Tibial artery (tissue), 4 donors: ENCODE measurements at regions not wholly inside any gene's neighbourhood (a gene's known extent, or its start where the extent isn't known, plus 50 kb on each side); places are given as distances from the start of the nearest gene placed in this dataset.
A peak's percentile ranks its signal among the peaks of the same experiment; 100 is the strongest.
"Not testable (repeated sequence)": the region's sequence is repeated elsewhere in the genome, so short reads cannot be mapped to it uniquely, and the experiment has no call there.

Experiments used
- DNase-seq, 2 donors: peaks; one replicate each; pipeline ENCODE4 v3.0.0-alpha.2; 2019
- H3K27ac ChIP-seq, 2 donors: fragments of 200-600 bp; sonication (generic) in 1 of 2; 1 replicate in 1 of 2; 2 replicates in 1 of 2; pipeline ENCODE4 v1.5.1; 2018 to 2019; ENCODE audit warnings: mild to moderate bottlenecking in 1 of 2
- H3K27me3 ChIP-seq, 2 donors: fragments of 200-600 bp; sonication (generic) in 1 of 2; one replicate each; pipeline versions ENCODE4 v1.5.1 to v1.6.0; 2016 to 2019
- H3K36me3 ChIP-seq, 3 donors: fragments of 200-600 bp; sonication (generic) in 2 of 3; one replicate each; pipeline ENCODE4 v1.5.1; 2016 to 2019; ENCODE audit warnings: mild to moderate bottlenecking in 2 of 3
- H3K4me1 ChIP-seq, 4 donors: fragments of 200-600 bp; sonication (generic) in 2 of 4; 1 replicate in 3 of 4; 2 replicates in 1 of 4; pipeline ENCODE4 v1.5.1; 2016 to 2019
- H3K4me3 ChIP-seq, 2 donors: fragments of 200-600 bp; sonication (generic) in 1 of 2; 1 replicate in 1 of 2; 2 replicates in 1 of 2; pipeline ENCODE4 v1.5.1; 2018 to 2019; ENCODE audit warnings: mild to moderate bottlenecking in 2 of 2
- H3K9me3 ChIP-seq, 3 donors: fragments of 200-600 bp; sonication (generic) in 1 of 3; one replicate each; pipeline ENCODE4 v1.5.1; 2016 to 2019
- CTCF ChIP-seq, 2 experiments: fragments of 200-600 bp in 1 of 2; fragments of 450-650 bp in 1 of 2; IDR thresholded peaks; one replicate each; pipeline ENCODE4 v1.5.1; 2017 to 2019; ENCODE audit warnings: antibody characterized with exemption in 2 of 2, mild to moderate bottlenecking in 1 of 2, moderate library complexity in 1 of 2
- intact Hi-C: fragments of 100-400 bp; cut with DNase I; formaldehyde crosslinking; loops from one replicate; pipeline ENCODE4 v1.15.0; 2023; ENCODE audit warnings: low total_unique reads

DNA sequence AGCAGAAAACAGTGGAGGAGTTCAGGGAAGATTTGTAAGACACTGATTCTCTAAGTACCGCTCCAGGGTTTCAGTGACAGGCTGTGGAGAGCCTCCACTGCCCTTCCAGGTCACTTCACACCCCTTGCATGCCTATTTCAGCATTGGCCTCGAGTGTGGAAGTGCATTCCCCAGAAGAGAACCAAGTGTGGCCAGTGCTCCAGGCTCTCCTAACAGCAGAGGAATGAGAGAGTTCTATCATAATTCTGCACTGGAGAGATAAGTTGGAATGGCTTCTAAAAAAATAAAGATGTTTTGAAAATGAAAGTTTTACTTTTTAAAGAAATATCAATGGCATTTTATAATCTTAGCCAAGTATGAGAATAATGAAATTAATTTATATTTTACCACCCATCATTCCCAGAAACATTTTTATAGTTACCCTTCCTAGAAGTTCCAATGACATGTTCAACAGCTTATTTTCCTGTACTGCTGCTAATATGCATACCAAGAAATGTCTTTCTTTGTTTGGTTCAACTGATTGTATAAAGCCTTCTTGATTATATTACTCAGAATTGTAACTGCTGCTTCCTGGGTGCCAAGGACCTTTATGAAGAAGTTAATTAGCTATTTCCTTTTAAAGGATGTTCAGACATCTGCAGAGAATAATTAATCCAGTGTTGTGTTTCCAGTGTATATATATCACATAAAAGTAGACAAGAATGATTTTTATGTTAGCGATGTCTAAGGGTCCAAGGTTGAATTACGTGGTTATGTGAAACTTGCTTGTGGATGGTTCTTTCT, 61.0 kb upstream of the SERPINE2 start:
- no peak for TF ChIP-seq CTCF (IDR thresholded peaks at IDR 0.05)
- no peaks in the 10 kb centered on the region for H3K4me1 ChIP-seq
- H3K27ac ChIP-seq, result no peak overlapping the region
- DNase-seq, result no peak
- intact Hi-C loops, result no loop called here
- H3K36me3 ChIP-seq, result no peaks in the 10 kb centered on the region
- H3K9me3 ChIP-seq, result no peaks in the 10 kb centered on the region
- H3K27me3 ChIP-seq, result peaks cover 0 to 5% of the 10 kb centered on the region in 2 donors
- no peak overlapping the region for H3K4me3 ChIP-seq

GRCh38 chr2:224098481-224099230, 59.6 kb upstream of the SERPINE2 start:
- no peaks in the 10 kb centered on the region for H3K9me3 ChIP-seq
- H3K4me3 ChIP-seq, result peak overlapping the region in 1 of 2 donors; percentile 6
- DNase-seq, result no peak
- H3K4me1 ChIP-seq, result no peaks in the 10 kb centered on the region
- H3K27me3 ChIP-seq, result peaks cover 0 to 5% of the 10 kb centered on the region in 2 donors
- H3K36me3 ChIP-seq, result no peaks in the 10 kb centered on the region
- intact Hi-C loops, result no loop called here
- TF ChIP-seq CTCF (IDR thresholded peaks at IDR 0.05), result no peak
- no peak overlapping the region for H3K27ac ChIP-seq

- no peaks in the 10 kb centered on the region for H3K4me1 ChIP-seq
- H3K9me3 ChIP-seq, result no peaks in the 10 kb centered on the region
- no peak overlapping the region for H3K27ac ChIP-seq
- H3K27me3 ChIP-seq, result no peaks in the 10 kb centered on the region
- intact Hi-C loops, result no loop called here
- TF ChIP-seq CTCF (IDR thresholded peaks at IDR 0.05), result no peak
- H3K4me3 ChIP-seq, result no peak overlapping the region
- H3K36me3 ChIP-seq, result no peaks in the 10 kb centered on the region
- DNase-seq, result no peak
Measured at GRCh38 chr2:224094413-224094812, 55.3 kb upstream of the SERPINE2 start.

DNA sequence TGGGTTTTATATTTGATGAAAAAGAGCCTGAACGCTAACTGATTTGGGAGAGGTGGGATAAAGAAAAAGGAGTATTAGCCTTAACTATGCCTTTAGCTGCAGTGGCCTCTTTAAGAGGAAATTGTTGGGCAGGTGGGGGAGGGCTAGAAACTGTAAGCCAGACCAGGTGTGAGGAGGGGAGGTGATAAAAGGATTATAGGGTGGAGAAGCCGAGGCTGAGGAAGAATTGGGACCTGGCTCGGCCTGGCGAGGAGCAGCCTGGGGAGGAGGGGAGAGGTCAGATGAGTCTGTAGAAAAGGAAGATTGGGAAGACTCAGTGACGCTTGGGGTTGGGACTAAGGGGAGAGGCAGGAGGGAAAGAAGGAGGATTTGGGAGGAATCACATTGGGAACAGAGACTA, 52.6 kb upstream of the SERPINE2 start:
- H3K4me3 ChIP-seq, intact Hi-C loops, H3K27me3 ChIP-seq, DNase-seq, H3K36me3 ChIP-seq, H3K9me3 ChIP-seq, H3K27ac ChIP-seq, H3K4me1 ChIP-seq: not testable (repeated sequence)

- H3K4me1 ChIP-seq, DNase-seq, H3K27me3 ChIP-seq, H3K9me3 ChIP-seq, H3K27ac ChIP-seq, H3K4me3 ChIP-seq, intact Hi-C loops, H3K36me3 ChIP-seq: not testable (repeated sequence)
Measured at GRCh38 chr2:224089606-224090005, 50.5 kb upstream of the SERPINE2 start.
